Lower leg skin (tissue), 3 donors: ENCODE measurements at regions not wholly inside any gene's neighbourhood (a gene's known extent, or its start where the extent isn't known, plus 50 kb on each side); places are given as distances from the start of the nearest gene placed in this dataset.

Source experiments
- CTCF ChIP-seq, 3 donors: fragments of 450-650 bp; IDR thresholded peaks; one replicate each; pipeline ENCODE4 v1.5.1; 2016; ENCODE audit warnings: antibody characterized with exemption in 3 of 3, mild to moderate bottlenecking in 3 of 3, moderate library complexity in 2 of 3
- POLR2A ChIP-seq, 2 donors: fragments of 450-650 bp; IDR thresholded peaks; one replicate each; pipeline ENCODE4 v1.6.1; 2016 to 2017; ENCODE audit warnings: antibody characterized with exemption in 2 of 2, mild to moderate bottlenecking in 1 of 2, moderate library complexity in 1 of 2

- no peak for TF ChIP-seq POLR2A (IDR thresholded peaks at IDR 0.05)
- TF ChIP-seq CTCF (IDR thresholded peaks at IDR 0.05), result no peak
These were observed 298.1 kb downstream of the FOXL1 start for GRCh38 chr16:86876499-86876898.
